HL-60 (cell line): ENCODE measurements at regions not wholly inside any gene's neighbourhood (a gene's known extent, or its start where the extent isn't known, plus 50 kb on each side); places are given as distances from the start of the nearest gene placed in this dataset.

Source experiments
- CTCF ChIP-seq: IDR thresholded peaks from one replicate; pipeline ENCODE4 v1.5.1; 2011; ENCODE audit warnings: low read length, control low read depth, inconsistent platforms; ENCODE audit not compliant: insufficient read depth
- GABPA ChIP-seq: IDR thresholded peaks from 2 replicates; pipeline ENCODE4 v1.6.1; 2012; ENCODE audit warnings: low read depth
- POLR2AphosphoS5 ChIP-seq: IDR thresholded peaks from 2 replicates; pipeline ENCODE4 v1.6.1; 2012; ENCODE audit warnings: low read depth
- TF ChIP-seq, protein P1 (sequence below): IDR thresholded peaks from 2 replicates; pipeline ENCODE4 v1.6.1; 2012; ENCODE audit warnings: low read depth; ENCODE audit not compliant: insufficient replicate concordance

- TF ChIP-seq CTCF (no peak), POLR2AphosphoS5 (no peak), GABPA (no peak)
- TF ChIP-seq, protein P1, sequence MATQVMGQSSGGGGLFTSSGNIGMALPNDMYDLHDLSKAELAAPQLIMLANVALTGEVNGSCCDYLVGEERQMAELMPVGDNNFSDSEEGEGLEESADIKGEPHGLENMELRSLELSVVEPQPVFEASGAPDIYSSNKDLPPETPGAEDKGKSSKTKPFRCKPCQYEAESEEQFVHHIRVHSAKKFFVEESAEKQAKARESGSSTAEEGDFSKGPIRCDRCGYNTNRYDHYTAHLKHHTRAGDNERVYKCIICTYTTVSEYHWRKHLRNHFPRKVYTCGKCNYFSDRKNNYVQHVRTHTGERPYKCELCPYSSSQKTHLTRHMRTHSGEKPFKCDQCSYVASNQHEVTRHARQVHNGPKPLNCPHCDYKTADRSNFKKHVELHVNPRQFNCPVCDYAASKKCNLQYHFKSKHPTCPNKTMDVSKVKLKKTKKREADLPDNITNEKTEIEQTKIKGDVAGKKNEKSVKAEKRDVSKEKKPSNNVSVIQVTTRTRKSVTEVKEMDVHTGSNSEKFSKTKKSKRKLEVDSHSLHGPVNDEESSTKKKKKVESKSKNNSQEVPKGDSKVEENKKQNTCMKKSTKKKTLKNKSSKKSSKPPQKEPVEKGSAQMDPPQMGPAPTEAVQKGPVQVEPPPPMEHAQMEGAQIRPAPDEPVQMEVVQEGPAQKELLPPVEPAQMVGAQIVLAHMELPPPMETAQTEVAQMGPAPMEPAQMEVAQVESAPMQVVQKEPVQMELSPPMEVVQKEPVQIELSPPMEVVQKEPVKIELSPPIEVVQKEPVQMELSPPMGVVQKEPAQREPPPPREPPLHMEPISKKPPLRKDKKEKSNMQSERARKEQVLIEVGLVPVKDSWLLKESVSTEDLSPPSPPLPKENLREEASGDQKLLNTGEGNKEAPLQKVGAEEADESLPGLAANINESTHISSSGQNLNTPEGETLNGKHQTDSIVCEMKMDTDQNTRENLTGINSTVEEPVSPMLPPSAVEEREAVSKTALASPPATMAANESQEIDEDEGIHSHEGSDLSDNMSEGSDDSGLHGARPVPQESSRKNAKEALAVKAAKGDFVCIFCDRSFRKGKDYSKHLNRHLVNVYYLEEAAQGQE = no peak
Observed at GRCh38 chr17:36837195-36837938, 99.9 kb upstream of the LHX1 start.
